HEK293 (cell line): ENCODE measurements at regions not wholly inside any gene's neighbourhood (a gene's known extent, or its start where the extent isn't known, plus 50 kb on each side); places are given as distances from the start of the nearest gene placed in this dataset.

Source experiments
- CTCF ChIA-PET: fragments of 350-600 bp; formaldehyde crosslinking; extraction: SDS; loops from one replicate; lab custom pipeline; 2021; ENCODE audit warnings: antibody characterized with exemption; lab: Yijun Ruan, JAX
- POLR2A ChIA-PET: fragments of 300-600 bp; formaldehyde crosslinking; extraction: SDS; loops from one replicate; lab custom pipeline; 2020; ENCODE audit warnings: antibody characterized with exemption, inconsistent platforms; lab: Yijun Ruan, JAX
- H3K27ac ChIP-seq: fragments of 200-500 bp; sonication (Bioruptor generic); 2 replicates; pipeline ENCODE4 v1.5.1; 2014; ENCODE audit warnings: low read depth, low read length, control low read depth, inconsistent platforms; ENCODE audit errors: extremely low read depth
- H3K36me3 ChIP-seq, 2 experiments: fragments of 200-500 bp in 1 of 2; sonication (Bioruptor generic) in 1 of 2; 1 replicate in 1 of 2; 2 replicates in 1 of 2; pipeline ENCODE4 v1.5.1; 2014 to 2017; ENCODE audit warnings: inconsistent platforms in 2 of 2, low read length in 2 of 2; ENCODE audit not compliant: control insufficient read depth in 2 of 2, insufficient read depth in 1 of 2
- H3K4me1 ChIP-seq: fragments of 200-500 bp; sonication (Bioruptor generic); 2 replicates; pipeline ENCODE4 v1.5.1; 2014; ENCODE audit warnings: mild to moderate bottlenecking, low read length, inconsistent platforms; ENCODE audit not compliant: control insufficient read depth, insufficient read depth
- H3K4me3 ChIP-seq: 2 replicates; pipeline ENCODE4 v1.5.1; 2011; ENCODE audit warnings: low read depth, mild to moderate bottlenecking, control low read depth, low read length, moderate library complexity
- H3K9me3 ChIP-seq: fragments of 200-500 bp; sonication (Bioruptor generic); 2 replicates; pipeline ENCODE4 v1.5.1; 2014; ENCODE audit warnings: low read depth, low read length, inconsistent platforms; ENCODE audit not compliant: control insufficient read depth, insufficient read depth
- BCL11B ChIP-seq: fragments of 450-650 bp; formaldehyde crosslinking; IDR thresholded peaks from 2 replicates; pipeline ENCODE4 v1.5.1; 2016; ENCODE audit warnings: low read depth, missing biosample characterization, missing genetic modification characterization
- BCL6B ChIP-seq: fragments of 450-650 bp; formaldehyde crosslinking; IDR thresholded peaks from 2 replicates; pipeline ENCODE4 v1.5.1; 2017; ENCODE audit warnings: missing biosample characterization, missing genetic modification characterization
- GFI1B ChIP-seq: fragments of 450-650 bp; formaldehyde crosslinking; IDR thresholded peaks from 2 replicates; pipeline ENCODE4 v1.5.1; 2016; ENCODE audit warnings: missing biosample characterization, missing genetic modification characterization
- GLIS1 ChIP-seq: fragments of 450-650 bp; formaldehyde crosslinking; IDR thresholded peaks from 2 replicates; pipeline ENCODE4 v1.5.1; 2016; ENCODE audit warnings: missing biosample characterization, missing genetic modification characterization
- KLF16 ChIP-seq: fragments of 450-650 bp; formaldehyde crosslinking; IDR thresholded peaks from 2 replicates; pipeline ENCODE4 v1.5.1; 2017; ENCODE audit warnings: missing biosample characterization, missing genetic modification characterization
- PATZ1 ChIP-seq: fragments of 450-650 bp; formaldehyde crosslinking; IDR thresholded peaks from 2 replicates; pipeline ENCODE4 v1.5.1; 2016; ENCODE audit warnings: missing biosample characterization, missing genetic modification characterization
- SP7 ChIP-seq: fragments of 450-650 bp; formaldehyde crosslinking; IDR thresholded peaks from 2 replicates; pipeline ENCODE4 v1.5.1; 2016; ENCODE audit warnings: missing biosample characterization, missing genetic modification characterization
- ZBTB20 ChIP-seq: fragments of 450-650 bp; formaldehyde crosslinking; IDR thresholded peaks from 2 replicates; pipeline ENCODE4 v1.5.1; 2016; ENCODE audit warnings: missing biosample characterization, missing genetic modification characterization
- ZBTB6 ChIP-seq: fragments of 450-650 bp; formaldehyde crosslinking; IDR thresholded peaks from 2 replicates; pipeline ENCODE4 v1.5.1; 2017; ENCODE audit warnings: missing biosample characterization, missing genetic modification characterization
- ZFHX2 ChIP-seq: fragments of 450-650 bp; formaldehyde crosslinking; conservative IDR thresholded peaks from 2 replicates; pipeline ENCODE4 v1.5.1; 2016; ENCODE audit warnings: missing biosample characterization, missing genetic modification characterization
- ZFP69B ChIP-seq: fragments of 450-650 bp; formaldehyde crosslinking; IDR thresholded peaks from 2 replicates; pipeline ENCODE4 v1.5.1; 2016; ENCODE audit warnings: missing biosample characterization, missing genetic modification characterization
- ZIC2 ChIP-seq: fragments of 450-650 bp; formaldehyde crosslinking; IDR thresholded peaks from 2 replicates; pipeline ENCODE4 v1.5.1; 2016; ENCODE audit warnings: missing biosample characterization, missing genetic modification characterization
- ZNF121 ChIP-seq: fragments of 450-650 bp; formaldehyde crosslinking; IDR thresholded peaks from 2 replicates; pipeline ENCODE4 v1.5.1; 2016; ENCODE audit warnings: missing biosample characterization, missing genetic modification characterization
- ZNF146 ChIP-seq: fragments of 450-650 bp; formaldehyde crosslinking; IDR thresholded peaks from 2 replicates; pipeline ENCODE4 v1.5.1; 2016; ENCODE audit warnings: missing biosample characterization, missing genetic modification characterization
- ZNF169 ChIP-seq: fragments of 450-650 bp; formaldehyde crosslinking; IDR thresholded peaks from 2 replicates; pipeline ENCODE4 v1.5.1; 2016; ENCODE audit warnings: missing biosample characterization, missing genetic modification characterization
- ZNF18 ChIP-seq: fragments of 450-650 bp; formaldehyde crosslinking; IDR thresholded peaks from 2 replicates; pipeline ENCODE4 v1.5.1; 2016; ENCODE audit warnings: missing biosample characterization, missing genetic modification characterization
- ZNF2 ChIP-seq: fragments of 450-650 bp; formaldehyde crosslinking; IDR thresholded peaks from 2 replicates; pipeline ENCODE4 v1.5.1; 2016; ENCODE audit warnings: missing biosample characterization, missing genetic modification characterization
- ZNF23 ChIP-seq: fragments of 450-650 bp; formaldehyde crosslinking; IDR thresholded peaks from 2 replicates; pipeline ENCODE4 v1.5.1; 2016; ENCODE audit warnings: missing biosample characterization, missing genetic modification characterization, borderline replicate concordance
- ZNF514 ChIP-seq: fragments of 450-650 bp; formaldehyde crosslinking; IDR thresholded peaks from 2 replicates; pipeline ENCODE4 v1.5.1; 2016; ENCODE audit warnings: missing biosample characterization, missing genetic modification characterization
- ZNF571 ChIP-seq: fragments of 450-650 bp; formaldehyde crosslinking; IDR thresholded peaks from 2 replicates; pipeline ENCODE4 v1.5.0; 2017; ENCODE audit warnings: missing biosample characterization, missing genetic modification characterization
- ZNF580 ChIP-seq: fragments of 450-650 bp; formaldehyde crosslinking; IDR thresholded peaks from 2 replicates; pipeline ENCODE4 v1.5.1; 2016; ENCODE audit warnings: missing biosample characterization, missing genetic modification characterization
- ZNF626 ChIP-seq: fragments of 450-650 bp; sonication (Bioruptor Pico); formaldehyde crosslinking; IDR thresholded peaks from 2 replicates; pipeline ENCODE4 v1.5.1; 2018; ENCODE audit warnings: missing biosample characterization, missing genetic modification characterization, inconsistent platforms
- ZNF654 ChIP-seq: fragments of 450-650 bp; formaldehyde crosslinking; IDR thresholded peaks from 2 replicates; pipeline ENCODE4 v1.5.1; 2016; ENCODE audit warnings: low read depth, missing biosample characterization, missing genetic modification characterization
- ZNF658 ChIP-seq: fragments of 450-650 bp; formaldehyde crosslinking; IDR thresholded peaks from 2 replicates; pipeline ENCODE4; 2016; ENCODE audit warnings: missing biosample characterization, missing genetic modification characterization
- ZNF664 ChIP-seq: fragments of 450-650 bp; formaldehyde crosslinking; IDR thresholded peaks from 2 replicates; pipeline ENCODE4 v1.5.1; 2016; ENCODE audit warnings: missing biosample characterization, missing genetic modification characterization

GRCh38 chr16:75931043-75931442 lies 204.8 kb upstream of the CPHXL start:
- TF ChIP-seq ZNF18 (no peak), ZNF121 (tag by site-specific recombination) (no peak), ZNF146 (no peak), SP7 (no peak)
- ChIA-PET POLR2A (no interaction called here), CTCF (no interaction called here)
- Histone ChIP-seq H3K36me3 (no peaks in the 10 kb centered on the region), H3K4me3 (no peak overlapping the region), H3K4me1 (no peaks in the 10 kb centered on the region), H3K27ac (no peak overlapping the region), H3K9me3 (no peaks in the 10 kb centered on the region)

GRCh38 chr16:75931970-75932369 lies 205.7 kb upstream of the CPHXL start:
- Histone ChIP-seq H3K4me3 (no peak overlapping the region), H3K36me3 (no peaks in the 10 kb centered on the region)
- CTCF ChIA-PET: no interaction called here
- POLR2A ChIA-PET: no interaction called here
- no peak for TF ChIP-seq ZNF169 (tag by site-specific recombination)
- TF ChIP-seq ZNF23: no peak
- TF ChIP-seq ZNF664: no peak
- no peak for TF ChIP-seq BCL11B (tag by site-specific recombination)
- TF ChIP-seq, all 188 proteins: peak for 0
- Histone ChIP-seq H3K4me1 (no peaks in the 10 kb centered on the region), H3K9me3 (no peaks in the 10 kb centered on the region), H3K27ac (no peak overlapping the region)

- Histone ChIP-seq H3K36me3 (no peaks in the 10 kb centered on the region), H3K4me1 (no peaks in the 10 kb centered on the region), H3K27ac (no peak overlapping the region), H3K9me3 (no peaks in the 10 kb centered on the region), H3K4me3 (no peak overlapping the region)
- ChIA-PET POLR2A (no interaction called here), CTCF (no interaction called here)
- no peak for TF ChIP-seq ZNF658 (tag by site-specific recombination)
- no peak for TF ChIP-seq BCL6B (tag by site-specific recombination)
- no peak for TF ChIP-seq KLF16 (tag by site-specific recombination)
- TF ChIP-seq ZNF580 (tag by site-specific recombination): no peak
- TF ChIP-seq ZBTB20 (tag by site-specific recombination): no peak
- no peak for TF ChIP-seq PATZ1 (tag by site-specific recombination)
- no peak for TF ChIP-seq ZNF571
- no peak for TF ChIP-seq ZBTB6
- no peak for TF ChIP-seq ZFHX2
- TF ChIP-seq ZNF2 (tag by site-specific recombination): no peak
- no peak for TF ChIP-seq BCL11B (tag by site-specific recombination)
- no peak for TF ChIP-seq GLIS1
- TF ChIP-seq ZNF514 (tag by site-specific recombination): no peak
- TF ChIP-seq ZFP69B (tag by site-specific recombination): no peak
- no peak for TF ChIP-seq ZIC2 (tag by site-specific recombination)
- no peak for TF ChIP-seq ZNF654 (tag by site-specific recombination)
- no peak for TF ChIP-seq ZNF626 (tag by site-specific recombination)
- no peak for TF ChIP-seq GFI1B
- TF ChIP-seq, all 188 proteins: peak for 0
Measured at GRCh38 chr16:75938818-75939217, 212.5 kb upstream of the CPHXL start.
